IMR-90 (cell line): ENCODE measurements at regions not wholly inside any gene's neighbourhood (a gene's known extent, or its start where the extent isn't known, plus 50 kb on each side); places are given as distances from the start of the nearest gene placed in this dataset.

ENCODE experiments used
- BHLHE40 ChIP-seq: fragments of 150-350 bp; IDR thresholded peaks from 2 replicates; pipeline ENCODE4 v1.6.1; 2016; ENCODE audit warnings: mild to moderate bottlenecking, low read depth, low read length
- MAZ ChIP-seq: IDR thresholded peaks from 2 replicates; pipeline ENCODE4 v1.6.1; 2012; ENCODE audit warnings: low read depth, mild to moderate bottlenecking, low read length, improper control_type of control experiment, moderate library complexity, borderline replicate concordance
- POLR2A ChIP-seq: IDR thresholded peaks from 2 replicates; pipeline ENCODE4 v1.6.1; 2012; ENCODE audit warnings: mild to moderate bottlenecking, low read depth, low read length
- RAD21 ChIP-seq: IDR thresholded peaks from 2 replicates; pipeline ENCODE4 v1.6.1; 2012; ENCODE audit warnings: low read length, improper control_type of control experiment
- TF ChIP-seq, protein P1 (sequence below): conservative IDR thresholded peaks from 2 replicates; pipeline ENCODE4 v1.5.1; 2012; ENCODE audit warnings: mild to moderate bottlenecking, low read depth, low read length, improper control_type of control experiment

DNA sequence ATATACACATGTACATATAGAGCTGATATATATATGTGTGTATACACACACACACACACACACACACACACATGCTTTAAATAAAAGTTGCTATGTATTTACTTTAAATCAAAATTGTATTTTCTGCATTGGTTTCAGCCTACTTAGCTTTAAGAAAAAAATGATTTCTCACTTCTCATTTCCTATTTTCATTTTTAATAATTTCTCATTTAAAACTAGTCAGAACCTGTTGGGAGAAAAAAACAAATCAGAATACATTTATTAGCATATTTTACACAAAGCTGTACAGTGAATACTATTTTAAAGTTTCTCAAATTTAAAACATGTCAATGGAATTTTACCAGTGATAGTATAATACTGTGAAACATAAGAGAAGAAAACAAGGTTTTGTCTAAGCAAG is 681.8 kb downstream of the CENPC start:
- TF ChIP-seq, protein P1, sequence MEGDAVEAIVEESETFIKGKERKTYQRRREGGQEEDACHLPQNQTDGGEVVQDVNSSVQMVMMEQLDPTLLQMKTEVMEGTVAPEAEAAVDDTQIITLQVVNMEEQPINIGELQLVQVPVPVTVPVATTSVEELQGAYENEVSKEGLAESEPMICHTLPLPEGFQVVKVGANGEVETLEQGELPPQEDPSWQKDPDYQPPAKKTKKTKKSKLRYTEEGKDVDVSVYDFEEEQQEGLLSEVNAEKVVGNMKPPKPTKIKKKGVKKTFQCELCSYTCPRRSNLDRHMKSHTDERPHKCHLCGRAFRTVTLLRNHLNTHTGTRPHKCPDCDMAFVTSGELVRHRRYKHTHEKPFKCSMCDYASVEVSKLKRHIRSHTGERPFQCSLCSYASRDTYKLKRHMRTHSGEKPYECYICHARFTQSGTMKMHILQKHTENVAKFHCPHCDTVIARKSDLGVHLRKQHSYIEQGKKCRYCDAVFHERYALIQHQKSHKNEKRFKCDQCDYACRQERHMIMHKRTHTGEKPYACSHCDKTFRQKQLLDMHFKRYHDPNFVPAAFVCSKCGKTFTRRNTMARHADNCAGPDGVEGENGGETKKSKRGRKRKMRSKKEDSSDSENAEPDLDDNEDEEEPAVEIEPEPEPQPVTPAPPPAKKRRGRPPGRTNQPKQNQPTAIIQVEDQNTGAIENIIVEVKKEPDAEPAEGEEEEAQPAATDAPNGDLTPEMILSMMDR: no peak
- TF ChIP-seq BHLHE40 (no peak), POLR2A (no peak), RAD21 (no peak), MAZ (no peak)
